GM19239 (cell line): ENCODE measurements at regions not wholly inside any gene's neighbourhood (a gene's known extent, or its start where the extent isn't known, plus 50 kb on each side); places are given as distances from the start of the nearest gene placed in this dataset.

Experiments used
- DNase-seq: peaks from one replicate; pipeline ENCODE4 v3.0.0; 2011; ENCODE audit warnings: low spot score; ENCODE audit not compliant: insufficient read length
- FAIRE-seq: peaks from 2 replicates; lab custom pipeline; 2011; peaks lifted over from hg19 to GRCh38; lab: Jason Lieb, UNC

DNA sequence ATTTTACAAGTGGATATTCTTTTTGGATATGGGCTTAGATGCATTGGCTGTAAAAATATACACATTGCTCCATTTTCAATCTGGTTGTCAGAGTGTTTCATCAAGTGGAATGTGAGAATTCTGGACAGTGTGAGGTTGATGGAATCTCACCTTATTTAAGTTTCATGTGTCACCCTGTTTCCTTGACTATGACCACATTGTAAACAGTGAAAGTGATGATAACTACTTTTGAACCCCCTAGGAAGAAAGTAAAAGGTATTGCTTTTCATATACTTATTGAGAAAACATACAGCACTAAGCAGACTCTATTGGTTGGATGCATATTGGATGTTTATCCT lies 490.5 kb upstream of the RAG2 start:
- no peak for FAIRE-seq
- no peak for DNase-seq

DNA sequence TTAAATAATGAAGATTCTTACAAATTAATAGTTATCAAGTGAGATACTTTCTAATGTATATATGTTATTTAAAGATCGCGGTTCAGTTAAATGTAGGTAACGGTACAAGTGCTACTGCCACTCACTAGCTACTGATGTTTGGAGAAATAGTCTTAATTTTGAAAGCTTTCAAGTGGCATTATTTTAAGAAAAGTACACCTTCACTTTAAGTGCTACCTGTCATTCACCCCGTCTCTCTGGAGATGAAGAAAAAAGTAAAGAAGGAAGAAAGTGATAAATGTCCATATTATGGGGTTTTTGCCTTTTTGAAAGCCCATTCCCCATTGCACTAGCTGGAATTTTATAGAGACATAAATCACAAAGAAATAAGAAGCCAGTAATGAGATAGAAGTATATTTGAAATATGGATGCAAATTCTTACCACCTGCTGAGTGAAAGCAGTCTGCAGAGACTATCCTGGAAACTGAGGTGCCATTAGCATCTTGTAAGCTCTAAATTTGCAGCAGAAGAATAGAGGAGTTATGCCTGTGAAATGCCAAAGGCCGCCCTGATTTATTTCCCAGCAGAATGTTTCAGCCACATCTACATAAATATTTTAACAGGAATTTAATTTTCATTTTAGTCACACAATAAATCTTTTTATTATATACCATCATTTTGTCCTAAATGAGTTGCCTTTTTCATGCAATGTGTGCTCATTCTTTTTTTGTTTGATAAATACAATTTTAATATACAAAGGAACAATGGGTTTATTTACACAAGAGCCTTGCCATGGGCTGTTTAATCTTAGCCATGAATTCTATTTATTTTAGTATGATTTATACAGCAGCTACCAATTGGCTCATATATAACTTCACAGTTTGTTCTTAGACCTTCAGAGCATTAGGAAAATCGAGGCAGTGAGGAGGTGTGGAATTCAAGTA lies 489.9 kb upstream of the RAG2 start:
- DNase-seq (no peak), FAIRE-seq (no peak)

DNA sequence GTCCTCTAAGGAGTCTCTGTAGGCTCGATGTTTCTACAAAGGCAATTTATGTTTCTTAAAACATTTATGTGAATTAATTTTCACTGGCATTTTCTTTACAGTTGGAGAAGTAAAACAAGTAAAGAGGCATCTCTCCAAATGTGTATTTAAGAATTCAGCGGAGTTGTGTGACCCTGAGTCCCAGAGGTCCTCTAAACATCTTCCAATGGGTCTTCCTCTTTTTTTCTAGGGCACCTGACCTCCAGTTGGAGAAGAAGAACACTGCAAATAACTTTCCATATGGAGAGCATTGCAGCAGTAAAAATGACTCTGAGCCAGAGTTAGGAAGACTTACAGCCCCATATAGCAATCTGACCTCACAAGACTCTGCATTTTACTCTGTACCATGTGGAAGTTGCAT lies 480.5 kb upstream of the RAG2 start:
- DNase-seq = no peak
- no peak for FAIRE-seq

DNA sequence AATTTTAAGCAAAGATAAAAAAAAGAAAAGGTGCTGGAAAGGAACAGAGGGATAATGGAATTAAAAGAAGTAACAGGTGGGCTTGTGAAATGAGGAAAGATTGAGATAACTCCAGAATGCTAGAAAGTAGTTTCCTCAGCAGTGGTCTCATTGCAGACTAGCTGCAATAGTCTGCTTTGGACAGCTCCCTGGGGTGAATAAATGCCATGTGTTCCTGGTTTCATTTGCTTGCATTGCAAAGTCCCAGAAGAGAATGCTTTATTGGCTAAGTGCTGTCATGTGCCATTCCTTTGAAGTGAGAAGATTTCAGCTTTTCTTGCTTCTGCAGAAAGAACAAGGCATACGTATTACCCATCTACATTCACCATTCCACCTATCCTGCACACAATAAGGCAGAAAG lies 478.8 kb upstream of the RAG2 start:
- FAIRE-seq (no peak), DNase-seq (no peak)

DNA sequence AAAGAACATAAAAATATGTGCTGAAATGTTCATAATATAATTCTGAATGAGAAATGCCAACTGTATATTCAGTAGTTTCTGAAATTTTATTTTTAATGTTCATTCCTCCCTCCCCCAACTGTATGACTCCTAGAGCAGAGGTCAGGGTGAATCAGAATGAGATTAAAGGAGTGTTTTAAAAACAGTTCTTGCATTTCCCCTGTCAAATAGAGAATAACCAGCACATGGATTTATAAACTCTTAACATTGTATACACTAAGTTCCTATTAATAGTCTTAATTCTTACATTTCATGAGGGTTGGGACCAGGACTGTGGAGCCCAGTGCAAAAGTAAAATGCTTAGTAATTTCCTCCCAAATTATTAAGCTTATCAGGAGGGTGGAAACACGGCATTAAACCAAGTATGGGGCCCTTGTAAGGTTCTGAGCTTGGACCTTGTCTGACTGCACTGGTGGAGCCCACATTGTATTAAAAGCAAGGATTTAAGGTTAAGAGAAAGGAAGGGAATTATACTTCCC lies 474.6 kb upstream of the RAG2 start:
- DNase-seq (no peak), FAIRE-seq (no peak)

DNA sequence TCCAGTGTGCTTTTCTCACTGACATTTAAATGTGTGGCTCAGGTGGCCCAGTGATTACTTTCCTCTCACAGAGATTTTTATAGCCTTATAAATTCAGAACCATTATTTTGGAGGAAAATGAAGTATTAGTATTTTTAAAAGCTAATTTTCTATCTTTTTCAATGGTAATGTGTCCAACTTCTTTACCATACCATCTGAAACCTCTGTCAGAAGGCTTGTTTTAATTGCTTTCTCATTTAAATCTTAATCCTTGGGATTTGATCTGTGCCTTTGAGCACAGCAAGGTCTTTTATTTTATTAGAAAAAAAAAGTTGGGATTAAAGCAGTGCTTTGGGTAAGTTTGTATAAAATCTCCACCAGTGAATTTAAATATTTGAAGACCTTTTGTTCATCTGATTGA lies 452.3 kb upstream of the RAG2 start:
- DNase-seq (no peak), FAIRE-seq (no peak)

DNA sequence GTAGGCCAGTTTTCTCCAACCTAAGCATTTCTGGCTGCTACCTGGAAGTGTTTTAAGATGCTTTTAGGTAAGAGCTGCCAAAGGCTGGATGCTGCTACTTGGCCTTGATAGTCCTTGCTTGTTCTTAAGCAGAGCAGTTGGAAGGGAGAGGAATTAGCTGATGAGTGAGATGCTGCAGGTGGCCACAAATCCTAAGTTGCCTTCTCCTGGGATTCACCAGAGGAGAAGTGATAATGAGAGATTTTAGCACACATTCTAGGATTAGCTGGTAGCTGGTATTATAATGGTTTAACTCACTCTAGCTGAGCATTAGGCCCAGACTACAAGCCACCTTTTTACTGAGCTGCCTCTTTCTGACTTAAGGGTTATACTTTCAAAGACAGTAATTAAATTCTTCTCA lies 442.9 kb upstream of the RAG2 start:
- DNase-seq = no peak
- FAIRE-seq = no peak

DNA sequence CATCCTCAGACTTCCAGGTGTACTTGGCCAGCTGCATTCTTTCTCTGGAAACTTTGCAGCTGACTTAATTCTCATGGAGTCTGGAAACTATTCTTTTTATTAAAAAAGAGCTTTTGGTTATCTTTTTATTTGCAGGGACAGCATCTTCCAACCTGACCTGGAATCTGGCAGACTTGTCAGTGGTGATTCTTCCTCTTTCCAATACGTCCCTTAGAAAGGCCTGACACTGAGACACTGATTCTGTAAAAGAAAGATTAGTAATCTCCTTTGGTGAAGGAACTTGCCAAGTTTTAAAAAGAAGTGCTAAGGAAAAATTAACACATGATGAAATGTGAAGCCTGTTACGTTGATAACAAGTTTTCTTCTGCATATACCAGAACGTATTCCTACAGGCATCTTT lies 440.9 kb upstream of the RAG2 start:
- no peak for FAIRE-seq

DNA sequence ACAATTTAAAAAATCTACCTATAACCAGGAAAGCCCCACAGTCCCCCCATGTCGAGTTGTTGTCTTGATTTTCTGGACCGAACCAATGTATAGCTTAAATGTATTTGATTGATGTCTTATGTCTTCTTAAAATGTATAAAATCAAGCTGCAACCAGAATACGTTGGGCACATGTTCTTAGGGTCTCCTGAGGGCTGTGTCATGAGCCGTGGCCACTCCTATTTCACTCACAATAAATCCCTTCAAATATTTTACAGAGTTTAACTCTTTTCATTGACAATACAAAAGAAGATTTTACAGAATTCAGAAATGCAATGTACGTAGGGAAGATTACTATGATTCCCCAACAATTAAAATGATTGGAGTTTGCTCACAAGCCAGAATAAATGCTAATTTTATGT lies 428.7 kb upstream of the RAG2 start:
- no peak for DNase-seq
- no peak for FAIRE-seq

More for the DNA sequence above, 440.9 kb upstream of the RAG2 start:
- DNase-seq = no peak

DNA sequence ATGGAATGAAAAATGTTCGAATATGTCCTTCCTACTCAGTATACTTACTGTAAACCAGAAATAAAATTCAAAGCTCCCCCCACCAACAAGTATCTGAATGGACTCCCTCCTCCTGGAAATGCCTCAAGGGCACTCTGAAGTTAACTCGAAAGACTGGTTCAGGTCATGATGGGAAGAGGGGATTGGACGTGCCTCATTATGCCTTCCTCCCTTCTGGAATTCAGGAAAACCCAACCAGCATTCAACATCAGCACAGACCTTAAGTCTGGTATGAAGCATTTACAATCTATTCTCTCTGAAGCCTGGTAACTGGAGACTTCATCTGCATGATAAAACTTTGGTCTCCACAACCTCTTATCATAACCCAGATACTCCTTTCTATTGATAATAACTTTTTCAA lies 428.3 kb upstream of the RAG2 start:
- FAIRE-seq = no peak
- no peak for DNase-seq

DNA sequence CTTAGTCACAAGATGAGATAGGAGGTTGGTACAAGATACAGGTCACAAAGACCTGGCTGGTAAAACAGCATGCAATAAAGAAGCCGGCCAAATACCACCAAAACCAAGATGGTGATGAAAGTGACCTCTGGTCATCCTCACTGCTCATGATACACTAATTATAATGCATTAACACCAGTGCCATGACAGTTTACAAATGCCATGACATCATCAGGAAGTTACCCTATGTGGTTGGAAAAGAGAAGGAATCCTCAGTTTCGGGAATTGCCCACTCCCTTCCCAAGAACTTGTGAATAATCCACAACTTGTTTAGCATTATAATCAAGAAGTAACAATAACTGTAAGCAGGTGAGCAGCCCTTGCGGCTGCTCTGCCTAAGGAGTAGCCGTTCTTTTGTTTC lies 408.5 kb upstream of the RAG2 start:
- FAIRE-seq (no peak), DNase-seq (no peak)

DNA sequence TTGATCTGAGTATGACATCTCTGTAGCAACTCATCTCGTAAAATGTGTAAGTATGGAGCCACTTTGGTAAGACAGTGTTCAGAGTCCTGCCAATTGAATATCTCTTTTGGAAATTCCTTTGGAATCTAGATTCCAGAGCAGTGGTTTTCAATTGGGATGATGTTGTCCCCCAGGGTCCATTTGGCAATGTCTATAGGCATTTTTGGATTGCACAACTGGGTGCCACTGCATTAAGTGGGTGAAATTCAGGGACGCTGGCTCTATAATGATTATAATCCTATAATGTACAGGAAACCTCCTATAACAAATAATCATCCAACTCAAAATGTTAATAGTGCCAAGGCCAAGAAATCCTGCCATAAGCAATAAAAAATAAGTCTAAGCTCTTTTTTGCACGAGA lies 404.8 kb upstream of the RAG2 start:
- no peak for FAIRE-seq
- DNase-seq = no peak

DNA sequence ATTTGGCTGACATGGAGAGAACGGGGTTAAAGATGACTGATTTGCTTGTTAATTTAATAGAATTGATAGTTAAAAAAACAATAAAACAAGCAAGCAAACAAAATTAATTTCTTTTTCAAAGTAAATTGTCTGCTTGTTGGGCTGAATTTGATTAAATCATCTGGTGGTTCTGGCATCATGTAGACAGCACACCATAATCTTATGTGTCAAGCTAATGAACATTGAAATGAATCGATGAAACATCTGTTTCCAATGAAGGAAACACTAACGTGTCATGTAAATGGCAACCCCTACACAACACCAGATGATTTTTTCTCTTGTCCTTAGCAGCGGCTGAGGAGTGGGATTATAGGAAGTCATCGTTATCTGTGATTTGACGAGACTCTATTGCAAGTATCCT lies 399.6 kb upstream of the RAG2 start:
- DNase-seq = no peak
- FAIRE-seq = no peak

DNA sequence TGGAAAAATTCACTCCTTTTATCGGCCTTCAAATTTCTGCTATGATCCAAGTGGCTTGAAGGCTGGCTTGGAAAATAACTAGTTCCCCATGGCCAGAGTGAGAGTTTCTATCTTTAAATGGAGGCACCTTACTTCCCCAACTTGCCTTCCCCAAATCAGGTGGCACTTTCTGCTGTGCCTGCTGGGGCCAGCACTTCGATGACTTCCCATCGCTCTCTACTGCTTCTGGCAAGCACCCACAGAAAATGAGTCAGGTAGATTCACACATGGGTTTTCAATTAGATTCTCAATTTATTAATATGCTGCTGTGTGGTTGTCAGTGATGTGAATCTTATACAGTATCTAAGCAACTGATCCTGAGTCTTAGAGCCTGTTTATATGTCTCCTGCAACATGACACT lies 398.8 kb upstream of the RAG2 start:
- DNase-seq (no peak), FAIRE-seq (no peak)

DNA sequence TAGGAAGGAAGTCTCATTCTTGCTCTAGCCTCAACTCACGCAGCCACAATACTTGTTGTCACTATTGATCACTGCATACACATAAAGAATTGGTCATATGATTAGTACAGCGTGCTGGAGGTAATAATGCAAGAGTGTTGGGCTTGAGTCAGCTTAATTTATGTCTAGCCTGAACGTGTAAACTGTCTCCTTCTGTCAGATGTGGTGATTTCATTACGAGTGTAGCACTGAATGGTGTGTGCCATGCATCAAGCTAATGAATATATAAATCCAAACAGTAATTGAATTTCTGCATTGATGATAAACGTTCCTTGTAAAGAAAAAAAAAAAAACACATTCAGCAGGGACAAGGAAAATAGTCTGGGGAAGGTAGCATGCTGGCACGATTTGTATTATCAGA lies 396.2 kb upstream of the RAG2 start:
- FAIRE-seq = no peak

DNA sequence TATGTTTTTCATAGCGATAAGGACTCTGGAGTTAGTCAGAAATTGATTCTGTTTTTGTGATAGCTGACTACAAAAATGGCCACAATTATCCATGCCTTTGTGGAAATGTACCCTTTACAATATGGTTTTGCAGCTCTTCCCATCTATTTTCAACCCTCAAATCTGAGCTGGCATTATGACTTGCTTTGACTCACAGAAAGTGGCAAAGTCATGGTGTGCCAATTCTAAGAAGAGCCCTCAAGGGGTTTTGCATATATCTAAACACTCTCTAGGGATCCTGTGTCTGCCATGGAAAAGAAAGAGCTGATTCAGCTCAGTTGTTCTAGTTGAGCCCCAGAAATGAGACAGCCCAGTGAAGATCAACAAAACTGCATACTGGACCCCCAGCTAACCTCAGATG lies 390.5 kb upstream of the RAG2 start:
- FAIRE-seq (no peak), DNase-seq (no peak)

More for the DNA sequence above, 396.2 kb upstream of the RAG2 start:
- DNase-seq = no peak

DNA sequence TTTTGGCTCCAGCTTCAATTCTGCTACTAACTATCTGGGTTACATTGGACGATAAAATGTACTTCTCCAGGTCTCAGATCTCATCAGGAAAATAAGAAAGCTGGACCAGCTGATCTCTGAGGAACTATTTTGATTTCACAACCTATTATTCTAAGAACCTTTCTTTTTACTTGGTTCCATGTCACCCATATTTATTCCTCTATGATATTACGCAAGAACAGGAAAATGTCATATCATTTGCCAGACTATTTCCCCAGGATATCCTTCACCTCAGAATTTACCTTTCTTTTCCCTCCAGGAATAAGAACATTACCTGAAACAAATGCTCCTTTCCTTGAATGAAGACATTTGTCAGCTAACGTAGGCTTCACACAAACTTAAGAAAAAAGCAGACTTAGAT lies 387.5 kb upstream of the RAG2 start:
- FAIRE-seq (no peak), DNase-seq (no peak)

DNA sequence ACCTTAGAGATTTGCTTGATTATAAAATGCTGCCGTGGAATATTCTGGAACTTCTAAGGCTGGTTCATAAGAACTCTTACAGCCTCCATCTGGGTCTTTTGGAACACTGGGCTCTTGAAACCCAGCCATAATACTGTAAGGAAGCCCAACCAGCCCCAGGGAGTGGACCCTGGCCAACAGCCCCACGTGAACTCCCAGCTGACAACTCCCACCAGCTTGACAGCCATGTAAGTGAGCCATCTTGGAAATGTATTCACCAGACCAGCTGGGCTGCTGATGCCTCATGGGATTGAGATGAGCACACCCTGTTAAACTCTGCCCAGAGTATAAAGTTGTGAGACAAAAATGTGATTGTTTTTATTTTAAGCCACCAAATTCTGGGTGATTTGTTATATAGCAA lies 378.7 kb upstream of the RAG2 start:
- FAIRE-seq (no peak), DNase-seq (no peak)

DNA sequence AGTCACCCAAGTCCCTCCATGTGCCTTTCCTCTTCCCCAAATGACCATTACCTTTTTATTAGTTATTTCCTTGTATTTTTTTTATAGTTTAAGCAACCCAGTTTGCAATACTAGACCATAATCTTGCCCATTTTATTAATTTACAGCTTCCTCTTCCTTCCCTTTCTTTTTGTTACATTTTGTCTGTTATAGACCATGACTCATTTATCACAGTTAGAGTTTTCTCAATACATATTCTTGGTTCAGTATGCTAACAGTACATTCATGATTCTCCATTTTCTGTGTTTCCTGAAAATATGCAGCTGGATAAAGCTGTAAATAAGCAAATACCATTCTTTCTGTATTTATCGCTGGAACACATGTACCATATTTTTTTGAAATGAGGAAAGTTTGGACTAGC lies 376.7 kb upstream of the RAG2 start:
- no peak for FAIRE-seq
- DNase-seq = no peak

DNA sequence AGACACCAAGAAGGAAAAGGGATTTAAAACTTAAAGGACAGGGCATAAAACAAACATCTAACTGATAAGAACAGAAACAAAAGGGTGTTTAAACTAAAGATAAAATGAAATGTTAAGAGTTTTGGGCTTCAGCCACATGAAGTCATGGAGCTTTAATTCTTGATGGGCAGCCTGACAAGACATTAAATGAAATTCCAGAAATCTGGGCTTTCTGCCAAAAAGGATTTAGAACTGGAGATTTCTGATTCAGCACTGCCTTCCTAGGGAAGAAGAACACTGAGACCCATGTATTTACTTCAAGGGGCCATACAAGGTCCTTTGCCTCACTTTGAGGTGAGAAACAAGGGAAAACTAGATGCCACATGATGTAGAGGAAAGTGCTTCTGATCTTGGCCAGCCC lies 355.9 kb upstream of the RAG2 start:
- FAIRE-seq (no peak), DNase-seq (no peak)

DNA sequence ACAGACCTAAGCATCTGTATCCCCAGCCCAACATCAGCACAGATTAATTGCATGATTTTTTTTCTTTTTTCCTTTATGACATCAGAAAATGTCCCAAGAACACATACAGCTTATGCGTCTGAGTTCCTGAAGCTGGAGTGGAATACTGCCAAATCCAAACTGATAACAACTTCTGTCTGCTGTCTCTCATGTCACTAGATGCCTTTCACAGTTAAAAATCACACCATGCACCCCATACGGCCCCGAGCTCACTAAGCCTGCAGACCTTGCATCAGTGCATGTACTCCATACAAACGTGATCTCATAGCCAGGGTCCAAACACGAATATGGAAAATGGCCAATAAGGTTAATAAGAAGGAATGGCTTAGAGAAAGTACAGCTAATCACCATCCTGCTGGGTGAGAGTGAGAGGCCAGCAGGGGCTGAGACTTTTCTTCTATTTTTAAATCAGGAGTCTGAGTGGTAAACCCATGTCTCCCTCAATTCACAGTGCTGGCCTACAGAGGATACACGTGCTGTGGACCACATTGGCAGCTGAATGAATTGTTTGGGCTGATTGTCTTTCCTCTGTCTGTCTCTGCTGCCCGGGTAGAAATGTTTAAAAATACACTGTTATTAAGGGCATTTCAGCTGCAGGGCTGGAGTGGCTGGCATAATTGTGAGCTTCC lies 350.6 kb upstream of the RAG2 start:
- DNase-seq (no peak), FAIRE-seq (no peak)

DNA sequence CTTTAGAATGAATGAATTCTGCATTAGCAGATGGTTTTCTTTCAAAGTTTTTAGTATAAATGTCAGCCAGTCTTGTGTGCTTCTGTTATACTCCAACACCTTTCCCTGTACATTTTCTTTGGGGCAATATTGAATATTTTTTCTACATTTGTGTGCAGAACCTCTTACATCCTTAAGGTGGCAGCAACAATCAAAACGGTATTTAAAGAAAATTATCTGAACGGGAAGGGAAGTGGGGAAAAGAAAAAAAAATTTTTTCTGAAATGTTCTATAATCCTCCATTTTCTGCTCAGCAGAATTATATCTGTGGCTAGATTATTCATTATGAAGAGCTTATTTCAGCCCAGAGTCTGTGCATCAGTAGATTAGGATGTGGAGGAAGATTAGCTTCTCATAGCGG lies 347.3 kb upstream of the RAG2 start:
- FAIRE-seq (no peak), DNase-seq (no peak)
